GM19397 (cell line): ENCODE measurements at regions not wholly inside any gene's neighbourhood (a gene's known extent, or its start where the extent isn't known, plus 50 kb on each side); places are given as distances from the start of the nearest gene placed in this dataset.
A peak's percentile ranks its signal among the peaks of the same experiment; 100 is the strongest.
"Not testable (repeated sequence)": the region's sequence is repeated elsewhere in the genome, so short reads cannot be mapped to it uniquely, and the experiment has no call there.

ENCODE experiments used
- ATAC-seq: cut with Tn5 transposase; IDR thresholded peaks from one replicate; pipeline ENCODE4 v1.9.1; 2021; ENCODE audit warnings: mild to moderate bottlenecking, moderate library complexity; ENCODE audit not compliant: unreplicated experiment

- no peak for ATAC-seq
Observed at GRCh38 chr10:80697926-80698325, 160.2 kb downstream of the SH2D4B start.

GRCh38 chr10:80699602-80700039, 161.9 kb downstream of the SH2D4B start:
- ATAC-seq, result peak; percentile 86

GRCh38 chr10:80700252-80700651, 162.6 kb downstream of the SH2D4B start:
- no peak for ATAC-seq

GRCh38 chr10:80700760-80701444, 163.2 kb downstream of the SH2D4B start:
- ATAC-seq, result no peak

GRCh38 chr10:80701706-80702105, 164.0 kb downstream of the SH2D4B start:
- ATAC-seq, result no peak

- ATAC-seq, result no peak
Observed at GRCh38 chr10:80702143-80702542, 164.4 kb downstream of the SH2D4B start.

- no peak for ATAC-seq
Observed at GRCh38 chr10:80705899-80706298, 168.2 kb downstream of the SH2D4B start.

GRCh38 chr10:80708185-80708584, 170.5 kb downstream of the SH2D4B start:
- no peak for ATAC-seq

GRCh38 chr10:80708808-80709207, 171.1 kb downstream of the SH2D4B start:
- ATAC-seq, result no peak

GRCh38 chr10:80709866-80710265, 172.2 kb downstream of the SH2D4B start:
- no peak for ATAC-seq

GRCh38 chr10:80713398-80713928, 175.8 kb downstream of the SH2D4B start:
- ATAC-seq, result no peak

GRCh38 chr10:80714566-80714965, 176.9 kb downstream of the SH2D4B start:
- no peak for ATAC-seq

- ATAC-seq, result no peak
Observed at GRCh38 chr10:80718024-80718423, 180.3 kb downstream of the SH2D4B start.

- ATAC-seq, result no peak
Observed at GRCh38 chr10:80719935-80720334, 182.2 kb downstream of the SH2D4B start.

GRCh38 chr10:80720549-80720948, 182.8 kb downstream of the SH2D4B start:
- no peak for ATAC-seq

GRCh38 chr10:80728354-80728753, 190.7 kb downstream of the SH2D4B start:
- not testable (repeated sequence) for ATAC-seq

GRCh38 chr10:80729896-80730295, 192.2 kb downstream of the SH2D4B start:
- ATAC-seq, result no peak

GRCh38 chr10:80730522-80730921, 192.8 kb downstream of the SH2D4B start:
- no peak for ATAC-seq

- no peak for ATAC-seq
Observed at GRCh38 chr10:80734589-80734988, 196.9 kb downstream of the SH2D4B start.

GRCh38 chr10:80737209-80737608, 199.5 kb downstream of the SH2D4B start:
- ATAC-seq, result no peak

- ATAC-seq, result no peak
Observed at GRCh38 chr10:80739328-80739727, 201.6 kb downstream of the SH2D4B start.

- no peak for ATAC-seq
Observed at GRCh38 chr10:80739963-80740715, 202.4 kb downstream of the SH2D4B start.
